AG04450 (cell line): ENCODE measurements at regions not wholly inside any gene's neighbourhood (a gene's known extent, or its start where the extent isn't known, plus 50 kb on each side); places are given as distances from the start of the nearest gene placed in this dataset.
"Not testable (repeated sequence)": the region's sequence is repeated elsewhere in the genome, so short reads cannot be mapped to it uniquely, and the experiment has no call there.

Experiments used
- CTCF ChIA-PET: fragments of 300-600, 350-600 bp; formaldehyde crosslinking; extraction: SDS; loops from one replicate; lab custom pipeline; 2022; ENCODE audit warnings: antibody characterized with exemption, inconsistent platforms; lab: Charles Lee
- POLR2A ChIA-PET: fragments of 350-600 bp; formaldehyde crosslinking; extraction: SDS; loops from one replicate; lab custom pipeline; 2021; ENCODE audit warnings: antibody characterized with exemption, inconsistent platforms; lab: Yijun Ruan, JAX
- DNase-seq: peaks from one replicate; pipeline ENCODE4 v3.0.0-alpha.2; 2011; ENCODE audit warnings: low read depth, low spot score
- H3K27ac ChIP-seq: one replicate; pipeline ENCODE4 v1.5.1; 2012; ENCODE audit warnings: low read depth, low read length, control low read depth
- H3K27me3 ChIP-seq: one replicate; pipeline ENCODE4 v1.6.0; 2012; ENCODE audit warnings: low read length; ENCODE audit not compliant: control insufficient read depth, insufficient read depth
- H3K4me3 ChIP-seq: 2 replicates; pipeline ENCODE4 v1.5.1; 2011; ENCODE audit warnings: mild to moderate bottlenecking, low read depth, low read length, control low read depth
- H3K9me3 ChIP-seq: 2 replicates; pipeline ENCODE4 v1.5.1; 2012; ENCODE audit warnings: low read length; ENCODE audit not compliant: control insufficient read depth, insufficient read depth
- TF ChIP-seq, protein P1 (sequence below): IDR thresholded peaks from 2 replicates; pipeline ENCODE4 v1.5.1; 2011; ENCODE audit warnings: low read depth, low read length, control low read depth, inconsistent platforms

DNA sequence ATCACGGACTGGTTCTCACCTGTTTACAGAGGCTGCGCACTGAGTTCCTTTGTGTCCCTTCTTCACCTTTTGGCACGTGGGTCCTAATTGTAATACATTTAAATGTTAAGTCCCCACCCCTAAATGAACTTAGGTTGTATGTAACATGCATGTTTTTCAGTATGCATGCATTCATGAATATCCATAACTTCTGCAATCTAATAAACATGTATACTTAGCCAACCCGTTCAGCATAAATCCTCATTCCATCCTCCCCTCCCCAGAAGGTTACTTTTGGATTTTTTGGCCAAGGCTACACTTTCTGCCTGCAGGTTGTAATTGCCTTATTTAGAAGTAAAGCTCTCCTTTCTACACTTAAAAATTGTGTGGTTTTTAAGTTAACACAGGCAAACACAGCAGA lies 314.7 kb downstream of the SUCLG1 start:
- ChIA-PET POLR2A (no interaction called here), CTCF (no interaction called here)
- Histone ChIP-seq H3K27ac (no peak overlapping the region), H3K9me3 (no peaks in the 10 kb centered on the region), H3K27me3 (no peaks in the 10 kb centered on the region), H3K4me3 (no peak overlapping the region)
- DNase-seq: no peak
- TF ChIP-seq, protein P1, sequence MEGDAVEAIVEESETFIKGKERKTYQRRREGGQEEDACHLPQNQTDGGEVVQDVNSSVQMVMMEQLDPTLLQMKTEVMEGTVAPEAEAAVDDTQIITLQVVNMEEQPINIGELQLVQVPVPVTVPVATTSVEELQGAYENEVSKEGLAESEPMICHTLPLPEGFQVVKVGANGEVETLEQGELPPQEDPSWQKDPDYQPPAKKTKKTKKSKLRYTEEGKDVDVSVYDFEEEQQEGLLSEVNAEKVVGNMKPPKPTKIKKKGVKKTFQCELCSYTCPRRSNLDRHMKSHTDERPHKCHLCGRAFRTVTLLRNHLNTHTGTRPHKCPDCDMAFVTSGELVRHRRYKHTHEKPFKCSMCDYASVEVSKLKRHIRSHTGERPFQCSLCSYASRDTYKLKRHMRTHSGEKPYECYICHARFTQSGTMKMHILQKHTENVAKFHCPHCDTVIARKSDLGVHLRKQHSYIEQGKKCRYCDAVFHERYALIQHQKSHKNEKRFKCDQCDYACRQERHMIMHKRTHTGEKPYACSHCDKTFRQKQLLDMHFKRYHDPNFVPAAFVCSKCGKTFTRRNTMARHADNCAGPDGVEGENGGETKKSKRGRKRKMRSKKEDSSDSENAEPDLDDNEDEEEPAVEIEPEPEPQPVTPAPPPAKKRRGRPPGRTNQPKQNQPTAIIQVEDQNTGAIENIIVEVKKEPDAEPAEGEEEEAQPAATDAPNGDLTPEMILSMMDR: no peak

DNA sequence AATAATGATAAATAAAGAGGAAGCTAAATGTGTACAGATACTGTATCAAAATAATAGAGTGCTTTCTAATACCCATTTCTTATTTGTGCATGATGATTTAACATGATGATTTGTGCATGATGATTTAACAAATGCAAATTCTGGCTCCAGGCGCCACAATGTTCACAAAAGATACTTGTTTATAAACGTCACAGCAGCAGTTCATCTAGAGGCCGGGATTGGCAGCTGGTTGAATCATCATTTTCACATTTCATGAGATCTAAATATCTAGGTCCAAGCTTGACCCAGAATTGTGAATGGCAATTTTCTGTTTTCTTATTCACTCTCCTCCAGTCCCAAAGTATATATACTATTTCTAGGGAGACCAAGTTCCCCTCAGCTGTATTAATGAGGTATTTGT lies 322.0 kb downstream of the SUCLG1 start:
- H3K27ac ChIP-seq: no peak overlapping the region
- H3K27me3 ChIP-seq: no peaks in the 10 kb centered on the region
- no peaks in the 10 kb centered on the region for H3K9me3 ChIP-seq
- no peak overlapping the region for H3K4me3 ChIP-seq
- TF ChIP-seq, protein P1: no peak
- CTCF ChIA-PET: no interaction called here
- no peak for DNase-seq
- POLR2A ChIA-PET: no interaction called here

DNA sequence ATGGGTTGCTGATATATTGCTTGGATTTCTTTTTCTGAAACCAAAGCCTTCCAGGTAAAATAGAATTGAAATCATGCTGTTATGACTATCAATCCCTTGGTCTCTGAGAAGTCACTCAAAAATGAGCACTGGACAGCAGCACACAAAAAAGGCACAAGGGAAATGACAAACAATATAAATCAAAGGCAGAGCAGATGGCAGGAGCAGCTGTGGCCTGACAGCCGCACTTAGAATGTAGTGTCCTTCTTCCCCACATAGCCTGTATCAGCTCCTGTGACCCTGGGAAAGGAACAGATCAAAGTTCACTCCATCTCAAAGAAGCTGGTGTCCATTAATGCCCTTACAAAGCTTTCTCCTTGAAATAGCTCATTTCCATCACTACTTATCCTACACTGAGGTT lies 326.7 kb downstream of the SUCLG1 start:
- Histone ChIP-seq H3K9me3 (no peaks in the 10 kb centered on the region), H3K27ac (no peak overlapping the region), H3K27me3 (no peaks in the 10 kb centered on the region), H3K4me3 (no peak overlapping the region)
- CTCF ChIA-PET: no interaction called here
- POLR2A ChIA-PET: no interaction called here
- DNase-seq: no peak
- TF ChIP-seq, protein P1: no peak

DNA sequence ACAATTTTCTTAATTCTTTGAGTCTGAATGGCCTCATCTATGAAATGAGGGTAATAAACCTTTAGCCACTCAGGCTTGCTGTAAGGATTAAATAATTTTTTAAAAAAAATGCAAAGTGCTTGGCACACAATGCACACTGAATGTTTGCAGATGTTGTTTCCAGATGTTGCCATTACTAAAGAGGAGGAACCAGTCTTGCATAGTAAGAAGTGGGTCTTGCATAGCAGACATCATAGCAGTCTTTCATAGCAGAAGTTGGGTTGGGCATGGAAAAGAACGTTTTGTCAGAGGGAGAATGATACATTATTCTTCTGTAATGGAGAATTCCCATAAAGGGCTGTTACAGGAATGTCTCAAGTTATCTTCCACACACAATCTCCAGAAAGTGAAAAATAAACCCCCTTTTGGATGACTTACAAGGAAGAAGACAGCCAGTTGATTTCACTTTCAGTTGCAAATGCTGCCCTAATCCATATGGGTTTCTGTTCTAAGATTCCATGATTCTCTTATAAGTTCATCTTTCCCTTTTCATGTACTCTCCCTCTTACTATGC lies 327.7 kb downstream of the SUCLG1 start:
- ChIA-PET POLR2A (no interaction called here), CTCF (no interaction called here)
- DNase-seq: no peak
- Histone ChIP-seq H3K27ac (no peak overlapping the region), H3K9me3 (no peaks in the 10 kb centered on the region), H3K27me3 (no peaks in the 10 kb centered on the region), H3K4me3 (no peak overlapping the region)
- TF ChIP-seq, protein P1: no peak

DNA sequence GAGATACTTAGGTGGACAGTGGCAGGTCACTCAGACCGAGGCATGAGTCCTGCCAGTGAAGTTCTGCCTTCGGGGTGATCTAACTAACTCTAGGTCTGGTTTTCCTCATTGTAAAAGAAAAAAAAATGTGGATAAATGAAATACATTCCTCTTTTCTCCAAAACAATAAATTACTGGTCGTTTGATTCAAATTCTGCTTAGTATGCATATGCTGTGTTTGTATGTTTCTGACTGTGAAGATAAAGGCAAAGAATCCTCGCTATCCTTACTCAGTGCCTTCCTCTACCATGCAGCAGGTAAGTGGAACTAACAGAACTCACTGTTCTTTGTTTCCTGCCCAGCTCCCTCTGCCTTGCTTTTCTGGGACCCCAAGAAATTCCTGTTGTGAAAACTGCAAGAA lies 330.1 kb downstream of the SUCLG1 start:
- Histone ChIP-seq H3K27ac (no peak overlapping the region), H3K9me3 (no peaks in the 10 kb centered on the region), H3K27me3 (no peaks in the 10 kb centered on the region), H3K4me3 (no peak overlapping the region)
- TF ChIP-seq, protein P1: no peak
- ChIA-PET CTCF (no interaction called here), POLR2A (no interaction called here)
- DNase-seq: no peak

DNA sequence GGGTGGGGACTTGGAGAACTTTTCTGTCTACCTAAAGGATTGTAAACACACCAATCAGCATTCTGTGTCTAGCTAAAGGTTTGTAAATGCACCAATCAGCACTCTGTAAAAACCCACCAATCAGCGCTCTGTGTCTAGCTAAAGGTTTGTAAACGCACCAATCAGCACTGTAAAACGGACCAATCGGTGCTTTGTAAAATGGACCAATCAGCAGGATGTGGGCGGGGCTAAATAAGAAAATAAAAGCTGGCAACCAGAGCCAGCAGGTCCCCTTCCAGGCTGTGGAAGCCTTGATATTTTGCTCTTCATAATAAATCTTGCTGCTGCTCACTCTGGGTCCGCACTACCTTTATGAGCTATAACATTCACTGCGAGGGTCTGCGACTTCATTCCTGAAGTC lies 331.3 kb downstream of the SUCLG1 start:
- H3K4me3 ChIP-seq, DNase-seq, H3K27me3 ChIP-seq, H3K9me3 ChIP-seq, H3K27ac ChIP-seq, POLR2A ChIA-PET, CTCF ChIA-PET: not testable (repeated sequence)
